Smooth muscle cell (in vitro differentiated cells): ENCODE measurements at regions not wholly inside any gene's neighbourhood (a gene's known extent, or its start where the extent isn't known, plus 50 kb on each side); places are given as distances from the start of the nearest gene placed in this dataset.

Source experiments
- DNase-seq: peaks from one replicate; lab custom pipeline; 2025; ENCODE audit not compliant: unreplicated experiment; lab: John Stamatoyannopoulos, UW
- H2AFZ ChIP-seq: fragments of 200-600 bp; sonication (generic); 2 replicates; pipeline ENCODE4 v1.6.0; 2016; ENCODE audit warnings: antibody characterized with exemption, low read depth, mild to moderate bottlenecking
- H3F3A ChIP-seq: fragments of 200-600 bp; sonication (generic); 2 replicates; pipeline ENCODE4 v1.6.0; 2017; ENCODE audit warnings: antibody characterized with exemption, low read depth
- H3K27ac ChIP-seq: fragments of 200-600 bp; sonication (generic); 2 replicates; pipeline ENCODE4 v1.5.1; 2016; ENCODE audit warnings: low read depth, mild to moderate bottlenecking
- H3K27me3 ChIP-seq: fragments of 200-600 bp; sonication (generic); 2 replicates; pipeline ENCODE4 v1.6.1; 2016; ENCODE audit warnings: low read depth, mild to moderate bottlenecking
- H3K36me3 ChIP-seq: fragments of 200-600 bp; sonication (generic); 2 replicates; pipeline ENCODE4 v1.5.1; 2016; ENCODE audit warnings: low read depth
- H3K4me1 ChIP-seq: fragments of 200-600 bp; sonication (generic); 2 replicates; pipeline ENCODE4 v1.5.1; 2016; ENCODE audit warnings: low read depth
- H3K4me2 ChIP-seq: fragments of 200-600 bp; sonication (generic); 2 replicates; pipeline ENCODE4 v1.6.0; 2016; ENCODE audit warnings: mild to moderate bottlenecking
- H3K4me3 ChIP-seq: fragments of 200-600 bp; sonication (generic); 2 replicates; pipeline ENCODE4 v1.5.1; 2016; ENCODE audit warnings: mild to moderate bottlenecking
- H3K79me2 ChIP-seq: fragments of 200-600 bp; sonication (generic); 2 replicates; pipeline ENCODE4 v1.6.0; 2016; ENCODE audit warnings: low read depth, mild to moderate bottlenecking
- H3K9ac ChIP-seq: fragments of 200-600 bp; sonication (generic); 2 replicates; pipeline ENCODE4 v1.6.0; 2016; ENCODE audit warnings: low read depth
- H3K9me3 ChIP-seq: fragments of 200-600 bp; sonication (generic); replicated peaks from 2 replicates; pipeline ENCODE4 v1.5.1; 2016; ENCODE audit warnings: low read depth
- H4K20me1 ChIP-seq: fragments of 200-600 bp; sonication (generic); 2 replicates; pipeline ENCODE4 v1.6.0; 2016; ENCODE audit warnings: low read depth
- CTCF ChIP-seq: fragments of 200-600 bp; sonication (generic); IDR thresholded peaks from 2 replicates; pipeline ENCODE4 v1.5.1; 2017; ENCODE audit warnings: borderline replicate concordance, mild to moderate bottlenecking, antibody characterized with exemption; ENCODE audit not compliant: insufficient read depth, poor library complexity, severe bottlenecking
- WGBS: methylation state at CpG from one replicate; pipeline ENCODE4 v1.1.7; 2016; ENCODE audit warnings: low lambda C conversion rate; 5-methylcytosine and 5-hydroxymethylcytosine counted together

DNA sequence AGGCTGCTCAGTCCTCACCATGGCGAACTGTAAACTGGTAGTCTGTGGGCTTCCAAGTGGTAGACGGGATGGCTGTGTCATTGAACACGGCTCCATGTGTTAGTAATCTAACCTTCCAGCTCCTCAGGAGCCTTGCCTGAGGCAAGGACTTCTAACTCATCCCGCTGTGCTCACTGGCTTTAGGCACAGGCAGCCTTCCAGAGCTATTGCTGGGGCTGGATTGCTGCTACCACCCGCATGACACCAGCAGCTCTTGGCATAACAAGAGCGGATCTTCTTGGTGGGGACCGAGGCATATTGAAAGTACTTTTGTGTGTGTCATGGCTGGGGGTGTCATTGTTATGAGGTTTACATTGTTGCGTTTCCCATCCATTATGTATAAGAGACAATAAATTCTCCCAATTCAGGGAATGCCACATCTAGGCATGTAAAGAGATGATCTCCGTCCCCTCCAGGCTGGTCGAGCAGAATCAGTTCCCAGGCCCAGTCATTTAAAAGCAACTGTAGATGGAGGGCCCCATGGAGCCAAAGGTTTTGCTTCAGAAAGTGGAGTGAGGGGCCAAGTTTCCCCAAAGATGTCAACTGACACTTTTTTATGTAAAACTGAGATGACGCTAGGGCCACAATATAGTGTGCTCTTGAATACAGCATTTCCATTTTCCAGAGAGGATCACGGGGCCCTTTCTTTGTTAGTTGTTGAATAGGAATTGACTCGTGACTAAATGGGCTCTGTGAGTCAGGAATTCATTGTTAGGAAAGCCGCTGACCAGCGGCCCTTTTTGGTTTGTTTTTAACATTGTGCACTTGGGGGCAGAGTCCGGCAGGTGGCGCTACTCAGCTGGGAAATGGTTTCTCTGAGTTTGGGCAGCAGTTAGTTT is 759.5 kb downstream of the TAF11L14 start:
- H3K4me2 ChIP-seq, result peak overlapping the region; percentile 34
- peaks cover 10% of the 10 kb centered on the region for H3K4me1 ChIP-seq
- H3K4me3 ChIP-seq, result no peak overlapping the region
- peak overlapping the region; percentile 8 for H2AFZ ChIP-seq
- H3K36me3 ChIP-seq, result no peaks in the 10 kb centered on the region
- WGBS, result 50% methylated on average over 17 of the region's 17 CpGs
- no peaks in the 10 kb centered on the region for H3K9me3 ChIP-seq
- no peaks in the 10 kb centered on the region for H4K20me1 ChIP-seq
- no peaks in the 10 kb centered on the region for H3F3A ChIP-seq
- no peak overlapping the region for H3K9ac ChIP-seq
- DNase-seq, result peak; percentile 43
- no peaks in the 10 kb centered on the region for H3K79me2 ChIP-seq
- TF ChIP-seq CTCF, result peak; percentile 95
- H3K27me3 ChIP-seq, result no peaks in the 10 kb centered on the region
- no peak overlapping the region for H3K27ac ChIP-seq

GRCh38 chr5:18394443-18394804 is 760.2 kb downstream of the TAF11L14 start:
- Histone ChIP-seq H3K4me1 (peaks cover 10% of the 10 kb centered on the region), H3K4me2 (no peak overlapping the region), H3K9ac (no peak overlapping the region), H3K9me3 (no peaks in the 10 kb centered on the region), H3K27ac (no peak overlapping the region), H3F3A (no peaks in the 10 kb centered on the region), H3K4me3 (no peak overlapping the region), H2AFZ (no peak overlapping the region), H4K20me1 (no peaks in the 10 kb centered on the region), H3K36me3 (no peaks in the 10 kb centered on the region), H3K27me3 (no peaks in the 10 kb centered on the region), H3K79me2 (no peaks in the 10 kb centered on the region)
- TF ChIP-seq CTCF, result no peak
- WGBS, result 31% methylated on average over 4 of the region's 4 CpGs
- no peak for DNase-seq

GRCh38 chr5:18395126-18396110 is 761.2 kb downstream of the TAF11L14 start:
- no peaks in the 10 kb centered on the region for H3K36me3 ChIP-seq
- no peaks in the 10 kb centered on the region for H3K27me3 ChIP-seq
- no peak overlapping the region for H3K9ac ChIP-seq
- no peaks in the 10 kb centered on the region for H3K9me3 ChIP-seq
- H3K4me2 ChIP-seq, result no peak overlapping the region
- peak overlapping the region; percentile 67 for H2AFZ ChIP-seq
- H3K4me3 ChIP-seq, result no peak overlapping the region
- TF ChIP-seq CTCF, result no peak
- no peak for DNase-seq
- 73% methylated on average over 10 of the region's 10 CpGs for WGBS
- H3F3A ChIP-seq, result no peaks in the 10 kb centered on the region
- no peaks in the 10 kb centered on the region for H4K20me1 ChIP-seq
- peaks cover 10% of the 10 kb centered on the region for H3K4me1 ChIP-seq
- no peaks in the 10 kb centered on the region for H3K79me2 ChIP-seq
- H3K27ac ChIP-seq, result no peak overlapping the region
